GM12878 (cell line): ENCODE measurements at regions not wholly inside any gene's neighbourhood (a gene's known extent, or its start where the extent isn't known, plus 50 kb on each side); places are given as distances from the start of the nearest gene placed in this dataset.

Experiments used
- ATAC-seq: fragments of 200-7000 bp; cut with Tn5 transposase; 3 replicates; pipeline ENCODE4 v1.9.1; 2020; ENCODE audit warnings: mild to moderate bottlenecking, moderate library complexity
- BruUV-seq: library from RNA; stranded (reverse); fragments of 400-500 nt; replicated peaks from 2 replicates; lab custom pipeline; 2021; lab: Mats Ljungman, UMichigan
- CTCF ChIA-PET: fragments of 300-600 bp; sonication (Branson Sonifier 250); formaldehyde crosslinking; extraction: SDS; loops from one replicate; lab custom pipeline; 2021; ENCODE audit warnings: inconsistent platforms; lab: Yijun Ruan, JAX
- POLR2A ChIA-PET: fragments of 350-600 bp; formaldehyde crosslinking; extraction: SDS; loops from one replicate; lab custom pipeline; 2021; ENCODE audit warnings: inconsistent platforms; lab: Charles Lee
- RAD21 ChIA-PET: fragments of 300-600 bp; sonication (Branson Sonifier 250); formaldehyde crosslinking; loops from one replicate; lab custom pipeline; 2023; ENCODE audit warnings: antibody characterized with exemption; ENCODE audit not compliant: unreplicated experiment; lab: Charles Lee
- SMC1A ChIA-PET: fragments of 300-600 bp; sonication (Branson Sonifier 250); formaldehyde crosslinking; loops from one replicate; lab custom pipeline; 2023; ENCODE audit not compliant: unreplicated experiment, uncharacterized antibody; lab: Charles Lee
- DNase-seq: peaks from one replicate; pipeline ENCODE4 v3.0.0-alpha.2; 2011; ENCODE audit warnings: low read depth, low spot score
- FAIRE-seq: peaks from 3 replicates; lab custom pipeline; 2011; peaks lifted over from hg19 to GRCh38; lab: Jason Lieb, UNC
- H2AFZ ChIP-seq: 2 replicates; pipeline ENCODE4 v1.6.0; 2011; ENCODE audit warnings: low read depth, low read length, control low read depth; ENCODE audit not compliant: control insufficient read depth
- H3K27ac ChIP-seq: 2 replicates; pipeline ENCODE4 v1.5.1; 2011; ENCODE audit warnings: control low read depth; ENCODE audit not compliant: control insufficient read depth, insufficient read depth
- H3K27me3 ChIP-seq, 2 experiments: replicated peaks in 1 of 2; 2 replicates each; pipeline versions ENCODE4 v1.6.0 to v1.6.1; 2011; ENCODE audit warnings: low read length in 1 of 2; ENCODE audit not compliant: control insufficient read depth in 2 of 2, insufficient read depth in 2 of 2
- H3K36me3 ChIP-seq, 2 experiments: 2 replicates each; pipeline ENCODE4 v1.5.1; 2011; ENCODE audit warnings: low read length in 1 of 2; ENCODE audit not compliant: control insufficient read depth in 2 of 2, insufficient read depth in 2 of 2
- H3K4me1 ChIP-seq: 2 replicates; pipeline ENCODE4 v1.6.1; 2011; ENCODE audit warnings: mild to moderate bottlenecking, low read length, moderate library complexity, mixed read lengths; ENCODE audit not compliant: control insufficient read depth, insufficient read depth
- H3K4me2 ChIP-seq: 2 replicates; pipeline ENCODE4 v1.6.0; 2011; ENCODE audit warnings: control low read depth; ENCODE audit not compliant: control insufficient read depth, insufficient read depth
- H3K4me3 ChIP-seq: fragments of 200-600 bp; sonication (generic); 2 replicates; pipeline ENCODE4 v1.5.1; 2016
- H3K79me2 ChIP-seq: 2 replicates; pipeline ENCODE4 v1.6.0; 2011; ENCODE audit warnings: low read length; ENCODE audit not compliant: control insufficient read depth, insufficient read depth
- H3K9ac ChIP-seq: 2 replicates; pipeline ENCODE4 v1.8.0; 2011; ENCODE audit warnings: low read length, control low read depth, mixed read lengths; ENCODE audit not compliant: control insufficient read depth, insufficient read depth
- H3K9me3 ChIP-seq: replicated peaks from 3 replicates; pipeline ENCODE4 v1.5.1; 2011; ENCODE audit warnings: mild to moderate bottlenecking, low read length; ENCODE audit not compliant: control insufficient read depth, insufficient read depth
- H4K20me1 ChIP-seq: 2 replicates; pipeline ENCODE4 v1.6.0; 2011; ENCODE audit not compliant: control insufficient read depth, insufficient read depth
- FOS ChIP-seq: IDR thresholded peaks from 3 replicates; pipeline ENCODE4 v1.6.1; 2011; ENCODE audit warnings: borderline replicate concordance; ENCODE audit not compliant: insufficient read length; ENCODE audit errors: extremely low read depth
- FOXM1 ChIP-seq: IDR thresholded peaks from 2 replicates; pipeline ENCODE4 v1.6.1; 2012; ENCODE audit warnings: low read depth, mild to moderate bottlenecking, inconsistent platforms, low read length, moderate library complexity
- GATAD2B ChIP-seq: fragments of 450-650 bp; conservative IDR thresholded peaks from 2 replicates; pipeline ENCODE4 v1.6.1; 2017; ENCODE audit warnings: low read depth, mild to moderate bottlenecking, moderate library complexity
- IRF4 ChIP-seq: IDR thresholded peaks from 2 replicates; pipeline ENCODE4 v1.6.1; 2011; ENCODE audit warnings: low read depth, low read length
- RELA ChIP-seq: fragments of 450-650 bp; IDR thresholded peaks from 2 replicates; pipeline ENCODE4 v1.8.0; 2014; ENCODE audit warnings: borderline replicate concordance; ENCODE audit not compliant: partially characterized antibody
- STAT3 ChIP-seq: IDR thresholded peaks from 2 replicates; pipeline ENCODE4 v1.6.1; 2011; ENCODE audit warnings: low read depth, low read length, improper control_type of control experiment
- TCF12 ChIP-seq: IDR thresholded peaks from 2 replicates; pipeline ENCODE4 v1.6.1; 2011; ENCODE audit warnings: low read depth, mild to moderate bottlenecking, low read length
- ZNF207 ChIP-seq: fragments of 450-650 bp; IDR thresholded peaks from 2 replicates; pipeline ENCODE4 v1.6.1; 2014; ENCODE audit warnings: antibody characterized with exemption, mild to moderate bottlenecking, borderline replicate concordance
- in situ Hi-C: fragments of 300-500 bp; cut with MboI; formaldehyde crosslinking; loops from 9 replicates; pipeline ENCODE4 v1.14.3; 2018; ENCODE audit warnings: mixed read lengths
- intact Hi-C: fragments of 100-400 bp; cut with micrococcal nuclease; formaldehyde crosslinking; loops from one replicate; pipeline ENCODE4 v1.14.2; 2022; ENCODE audit not compliant: unreplicated experiment
- TF ChIP-seq, protein P1 (sequence below): IDR thresholded peaks from 2 replicates; pipeline ENCODE4 v1.6.1; 2012; ENCODE audit warnings: low read length, inconsistent platforms
- TF ChIP-seq, protein P2 (sequence below): fragments of 450-650 bp; IDR thresholded peaks from 2 replicates; pipeline ENCODE4 v1.6.1; 2017; ENCODE audit warnings: mild to moderate bottlenecking, moderate library complexity

GRCh38 chr10:83538047-83538446 lies 601.3 kb upstream of the GHITM start:
- DNase-seq: no peak
- no TSS peak for BruUV-seq
- Histone ChIP-seq H3K27me3 (no peaks in the 10 kb centered on the region), H3K4me1 (peaks cover 29% of the 10 kb centered on the region), H3K36me3 (no peaks in the 10 kb centered on the region), H3K9me3 (no peaks in the 10 kb centered on the region), H3K27ac (no peak overlapping the region), H3K4me2 (no peak overlapping the region), H4K20me1 (no peaks in the 10 kb centered on the region), H3K79me2 (no peaks in the 10 kb centered on the region), H2AFZ (no peak overlapping the region), H3K9ac (no peak overlapping the region), H3K4me3 (no peak overlapping the region)
- no peak for TF ChIP-seq RELA
- TF ChIP-seq STAT3: no peak
- TF ChIP-seq FOXM1: no peak
- TF ChIP-seq FOS: no peak
- TF ChIP-seq, protein P1, sequence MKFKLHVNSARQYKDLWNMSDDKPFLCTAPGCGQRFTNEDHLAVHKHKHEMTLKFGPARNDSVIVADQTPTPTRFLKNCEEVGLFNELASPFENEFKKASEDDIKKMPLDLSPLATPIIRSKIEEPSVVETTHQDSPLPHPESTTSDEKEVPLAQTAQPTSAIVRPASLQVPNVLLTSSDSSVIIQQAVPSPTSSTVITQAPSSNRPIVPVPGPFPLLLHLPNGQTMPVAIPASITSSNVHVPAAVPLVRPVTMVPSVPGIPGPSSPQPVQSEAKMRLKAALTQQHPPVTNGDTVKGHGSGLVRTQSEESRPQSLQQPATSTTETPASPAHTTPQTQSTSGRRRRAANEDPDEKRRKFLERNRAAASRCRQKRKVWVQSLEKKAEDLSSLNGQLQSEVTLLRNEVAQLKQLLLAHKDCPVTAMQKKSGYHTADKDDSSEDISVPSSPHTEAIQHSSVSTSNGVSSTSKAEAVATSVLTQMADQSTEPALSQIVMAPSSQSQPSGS: no peak
- no peak for TF ChIP-seq GATAD2B
- no peak for TF ChIP-seq IRF4
- no peak for TF ChIP-seq ZNF207
- TF ChIP-seq, protein P2, sequence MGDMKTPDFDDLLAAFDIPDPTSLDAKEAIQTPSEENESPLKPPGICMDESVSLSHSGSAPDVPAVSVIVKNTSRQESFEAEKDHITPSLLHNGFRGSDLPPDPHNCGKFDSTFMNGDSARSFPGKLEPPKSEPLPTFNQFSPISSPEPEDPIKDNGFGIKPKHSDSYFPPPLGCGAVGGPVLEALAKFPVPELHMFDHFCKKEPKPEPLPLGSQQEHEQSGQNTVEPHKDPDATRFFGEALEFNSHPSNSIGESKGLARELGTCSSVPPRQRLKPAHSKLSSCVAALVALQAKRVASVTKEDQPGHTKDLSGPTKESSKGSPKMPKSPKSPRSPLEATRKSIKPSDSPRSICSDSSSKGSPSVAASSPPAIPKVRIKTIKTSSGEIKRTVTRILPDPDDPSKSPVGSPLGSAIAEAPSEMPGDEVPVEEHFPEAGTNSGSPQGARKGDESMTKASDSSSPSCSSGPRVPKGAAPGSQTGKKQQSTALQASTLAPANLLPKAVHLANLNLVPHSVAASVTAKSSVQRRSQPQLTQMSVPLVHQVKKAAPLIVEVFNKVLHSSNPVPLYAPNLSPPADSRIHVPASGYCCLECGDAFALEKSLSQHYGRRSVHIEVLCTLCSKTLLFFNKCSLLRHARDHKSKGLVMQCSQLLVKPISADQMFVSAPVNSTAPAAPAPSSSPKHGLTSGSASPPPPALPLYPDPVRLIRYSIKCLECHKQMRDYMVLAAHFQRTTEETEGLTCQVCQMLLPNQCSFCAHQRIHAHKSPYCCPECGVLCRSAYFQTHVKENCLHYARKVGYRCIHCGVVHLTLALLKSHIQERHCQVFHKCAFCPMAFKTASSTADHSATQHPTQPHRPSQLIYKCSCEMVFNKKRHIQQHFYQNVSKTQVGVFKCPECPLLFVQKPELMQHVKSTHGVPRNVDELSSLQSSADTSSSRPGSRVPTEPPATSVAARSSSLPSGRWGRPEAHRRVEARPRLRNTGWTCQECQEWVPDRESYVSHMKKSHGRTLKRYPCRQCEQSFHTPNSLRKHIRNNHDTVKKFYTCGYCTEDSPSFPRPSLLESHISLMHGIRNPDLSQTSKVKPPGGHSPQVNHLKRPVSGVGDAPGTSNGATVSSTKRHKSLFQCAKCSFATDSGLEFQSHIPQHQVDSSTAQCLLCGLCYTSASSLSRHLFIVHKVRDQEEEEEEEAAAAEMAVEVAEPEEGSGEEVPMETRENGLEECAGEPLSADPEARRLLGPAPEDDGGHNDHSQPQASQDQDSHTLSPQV: no peak
- TF ChIP-seq TCF12: no peak
- ChIA-PET POLR2A (no interaction called here), CTCF (no interaction called here), RAD21 (no interaction called here), SMC1A (no interaction called here)
- in situ Hi-C loops: no loop called here
- no peak for ATAC-seq
- intact Hi-C loops: no loop called here
- FAIRE-seq: no peak
